ENCODE measurements at regions not wholly inside any gene's neighbourhood (a gene's known extent, or its start where the extent isn't known, plus 50 kb on each side); places are given as distances from the start of the nearest gene placed in this dataset.

DNA sequence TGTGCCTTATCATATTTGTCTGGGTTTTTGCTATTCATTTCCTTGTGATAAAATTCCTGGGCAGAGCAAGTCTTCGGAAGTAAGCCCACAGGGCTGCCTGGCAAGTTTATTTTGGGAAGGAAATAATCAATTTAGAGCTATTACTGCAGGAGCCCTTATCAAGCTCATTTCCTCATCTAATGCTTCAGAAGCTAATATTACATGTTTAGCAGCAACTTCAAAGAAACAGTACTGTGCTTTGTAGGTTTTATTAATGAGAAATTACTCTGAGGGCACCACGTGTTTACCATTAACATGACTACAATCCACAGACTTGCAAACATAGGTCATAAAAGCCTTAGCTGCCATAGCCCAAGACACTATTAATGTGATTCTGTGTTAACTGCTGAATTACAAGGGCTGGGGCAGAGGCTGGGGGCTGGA, 540.0 kb downstream of the SPRY1 start (continued):
- TF ChIP-seq MXI1 (IDR thresholded peaks at IDR 0.05; ENCODE audit: low read depth, low read length) = no peak; the same call in 1 of the 2 replicates
- TF ChIP-seq, protein P1, sequence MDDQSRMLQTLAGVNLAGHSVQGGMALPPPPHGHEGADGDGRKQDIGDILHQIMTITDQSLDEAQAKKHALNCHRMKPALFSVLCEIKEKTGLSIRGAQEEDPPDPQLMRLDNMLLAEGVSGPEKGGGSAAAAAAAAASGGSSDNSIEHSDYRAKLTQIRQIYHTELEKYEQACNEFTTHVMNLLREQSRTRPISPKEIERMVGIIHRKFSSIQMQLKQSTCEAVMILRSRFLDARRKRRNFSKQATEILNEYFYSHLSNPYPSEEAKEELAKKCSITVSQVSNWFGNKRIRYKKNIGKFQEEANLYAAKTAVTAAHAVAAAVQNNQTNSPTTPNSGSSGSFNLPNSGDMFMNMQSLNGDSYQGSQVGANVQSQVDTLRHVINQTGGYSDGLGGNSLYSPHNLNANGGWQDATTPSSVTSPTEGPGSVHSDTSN (IDR thresholded peaks at IDR 0.05) = no peak
- no peak for TF ChIP-seq FOSL2 (IDR thresholded peaks at IDR 0.05; ENCODE audit: borderline replicate concordance, low read depth)
- peak; percentile 87 for TF ChIP-seq RCOR1 (IDR thresholded peaks at IDR 0.05; ENCODE audit: low read length)

DNA sequence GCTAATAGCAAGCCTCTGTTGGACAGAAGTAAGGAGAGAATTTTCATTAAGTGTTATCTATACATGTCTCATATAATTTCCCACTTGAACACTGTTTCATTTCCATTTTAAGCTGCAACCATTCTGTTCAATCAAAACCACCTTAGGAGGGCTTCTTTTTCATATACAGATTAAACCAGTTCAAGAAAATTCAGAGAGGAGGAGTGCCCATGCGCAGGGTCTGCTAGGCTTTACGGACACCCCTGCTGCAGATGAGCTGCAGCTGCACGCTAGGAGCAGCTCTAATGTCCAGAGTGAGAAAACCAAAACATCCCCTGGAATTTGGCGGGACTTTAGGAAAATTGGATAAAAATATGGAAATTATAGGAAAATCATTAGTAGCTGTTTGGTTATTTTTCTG, 541.0 kb downstream of the SPRY1 start:
- Histone ChIP-seq H3K79me2 (ENCODE audit: insufficient read depth) (no peaks in the 10 kb centered on the region), H3K9ac (no peak overlapping the region), H3F3A (replicated peaks; ENCODE audit: insufficient read depth) (peaks cover 7% of the 10 kb centered on the region), H3K27ac (ENCODE audit: low read depth in 2 of 2, low read length in 1 of 2) (peak overlapping the region in 1 of 2 experiments; percentile 72; a peak in 2 of 4 replicates), H3K9me3 (no peaks in the 10 kb centered on the region), H3K9me2 (peaks cover 4% of the 10 kb centered on the region; the same call in 1 of the 2 replicates), H3K4me3 (ENCODE audit: low read depth in 2 of 2, low read length in 1 of 2) (no peak overlapping the region; a peak in 1 of 4 replicates), H4K20me1 (ENCODE audit: insufficient read depth) (no peaks in the 10 kb centered on the region), H2AFZ (ENCODE audit: low read depth) (peak overlapping the region; percentile 13; the same call in 1 of the 2 replicates), H3K4me1 (ENCODE audit: control insufficient read depth in 1 of 2, insufficient read depth in 2 of 2, low read depth in 1 of 2, low read length in 1 of 2) (peaks cover 0 to 13% of the 10 kb centered on the region in 2 experiments; a peak in 3 of 4 replicates), H3K36me3 (replicated peaks in 1 of 2; ENCODE audit: control insufficient read depth in 1 of 2, insufficient read depth in 2 of 2, low read length in 1 of 2) (no peaks in the 10 kb centered on the region), H3K27me3 (ENCODE audit: insufficient read depth) (no peaks in the 10 kb centered on the region), H3K4me2 (no peak overlapping the region)
- POLR2A ChIA-PET = no interaction called here
- TF ChIP-seq, protein P2, sequence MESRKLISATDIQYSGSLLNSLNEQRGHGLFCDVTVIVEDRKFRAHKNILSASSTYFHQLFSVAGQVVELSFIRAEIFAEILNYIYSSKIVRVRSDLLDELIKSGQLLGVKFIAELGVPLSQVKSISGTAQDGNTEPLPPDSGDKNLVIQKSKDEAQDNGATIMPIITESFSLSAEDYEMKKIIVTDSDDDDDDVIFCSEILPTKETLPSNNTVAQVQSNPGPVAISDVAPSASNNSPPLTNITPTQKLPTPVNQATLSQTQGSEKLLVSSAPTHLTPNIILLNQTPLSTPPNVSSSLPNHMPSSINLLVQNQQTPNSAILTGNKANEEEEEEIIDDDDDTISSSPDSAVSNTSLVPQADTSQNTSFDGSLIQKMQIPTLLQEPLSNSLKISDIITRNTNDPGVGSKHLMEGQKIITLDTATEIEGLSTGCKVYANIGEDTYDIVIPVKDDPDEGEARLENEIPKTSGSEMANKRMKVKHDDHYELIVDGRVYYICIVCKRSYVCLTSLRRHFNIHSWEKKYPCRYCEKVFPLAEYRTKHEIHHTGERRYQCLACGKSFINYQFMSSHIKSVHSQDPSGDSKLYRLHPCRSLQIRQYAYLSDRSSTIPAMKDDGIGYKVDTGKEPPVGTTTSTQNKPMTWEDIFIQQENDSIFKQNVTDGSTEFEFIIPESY (IDR thresholded peaks at IDR 0.05; ENCODE audit: borderline replicate concordance, low read depth) = no peak
- no peak for TF ChIP-seq TAF1 (IDR thresholded peaks at IDR 0.05; ENCODE audit: borderline replicate concordance, low read depth, low read length)
- no peak for TF ChIP-seq FOXM1 (IDR thresholded peaks at IDR 0.05; ENCODE audit: low read depth)
- TF ChIP-seq EP300 (IDR thresholded peaks at IDR 0.05; ENCODE audit: borderline replicate concordance in 1 of 2, low read depth in 1 of 2, low read length in 1 of 2) = no peak
- no peak for TF ChIP-seq NFIC (IDR thresholded peaks at IDR 0.05; ENCODE audit: borderline replicate concordance)
- peak; percentile 22; the same call in 1 of the 2 replicates for TF ChIP-seq NRF1 (IDR thresholded peaks at IDR 0.05; ENCODE audit: low read depth, low read length)
- 87% methylated on average over 4 of the region's 4 CpGs for WGBS (ENCODE audit: low lambda C conversion rate)
- CTCF ChIA-PET = interaction anchor here (1.0 kb wide), 1 partner anchor 81 kb away, joined by 4 read pairs; no protein-coding TSS in a partner anchor
- DNase-seq = peak; percentile 24

DNA sequence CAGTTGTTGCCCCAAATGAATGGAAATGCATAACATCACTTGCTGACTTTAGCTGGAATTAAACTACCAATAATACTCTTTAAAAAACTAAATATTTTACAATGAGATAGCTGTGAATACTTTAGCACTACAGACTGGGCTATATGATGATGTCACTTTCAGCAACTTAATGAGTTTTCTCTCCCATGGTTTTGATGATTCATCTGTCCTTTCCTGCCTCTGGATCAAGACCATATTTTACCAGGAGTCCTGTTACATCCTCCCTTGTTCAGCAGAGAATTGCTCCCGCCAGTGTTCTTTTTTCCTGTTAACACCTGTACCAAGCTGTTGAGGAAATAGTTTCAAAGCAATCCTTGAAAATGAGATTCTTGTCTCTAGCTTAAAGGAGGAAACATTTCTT, 543.0 kb downstream of the SPRY1 start:
- DNase-seq = no peak
- H4K20me1 ChIP-seq (ENCODE audit: insufficient read depth) = no peaks in the 10 kb centered on the region
- no peak for TF ChIP-seq EZH2phosphoT487 (IDR thresholded peaks at IDR 0.05; ENCODE audit: borderline replicate concordance, low read depth)
- no peak for TF ChIP-seq GATA2 (CRISPR knock-in tag; IDR thresholded peaks at IDR 0.05)
- TF ChIP-seq, protein P3, sequence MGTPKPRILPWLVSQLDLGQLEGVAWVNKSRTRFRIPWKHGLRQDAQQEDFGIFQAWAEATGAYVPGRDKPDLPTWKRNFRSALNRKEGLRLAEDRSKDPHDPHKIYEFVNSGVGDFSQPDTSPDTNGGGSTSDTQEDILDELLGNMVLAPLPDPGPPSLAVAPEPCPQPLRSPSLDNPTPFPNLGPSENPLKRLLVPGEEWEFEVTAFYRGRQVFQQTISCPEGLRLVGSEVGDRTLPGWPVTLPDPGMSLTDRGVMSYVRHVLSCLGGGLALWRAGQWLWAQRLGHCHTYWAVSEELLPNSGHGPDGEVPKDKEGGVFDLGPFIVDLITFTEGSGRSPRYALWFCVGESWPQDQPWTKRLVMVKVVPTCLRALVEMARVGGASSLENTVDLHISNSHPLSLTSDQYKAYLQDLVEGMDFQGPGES (IDR thresholded peaks at IDR 0.05; ENCODE audit: low read depth, low read length) = no peak
- no peak for TF ChIP-seq RAD21 (IDR thresholded peaks at IDR 0.05; ENCODE audit: low read length)
- TF ChIP-seq FOXM1 (IDR thresholded peaks at IDR 0.05; ENCODE audit: low read depth) = no peak
- TF ChIP-seq EP300 (IDR thresholded peaks at IDR 0.05; ENCODE audit: borderline replicate concordance in 1 of 2, low read depth in 1 of 2, low read length in 1 of 2) = no peak
- peak; percentile 64 for TF ChIP-seq JUND (IDR thresholded peaks at IDR 0.05)
- TF ChIP-seq FOSL2 (IDR thresholded peaks at IDR 0.05; ENCODE audit: borderline replicate concordance, low read depth) = peak; percentile 59; the same call in 1 of the 2 replicates
- TF ChIP-seq FOXJ3 (CRISPR knock-in tag; IDR thresholded peaks at IDR 0.05) = no peak
- TF ChIP-seq, protein P1 (IDR thresholded peaks at IDR 0.05) = peak; percentile 23; the same call in 1 of the 2 replicates
- no peak for TF ChIP-seq NRF1 (IDR thresholded peaks at IDR 0.05; ENCODE audit: low read depth, low read length)
- TF ChIP-seq POLR2AphosphoS5 (IDR thresholded peaks at IDR 0.05; ENCODE audit: low read depth, low read length) = no peak
- TF ChIP-seq TCF12 (IDR thresholded peaks at IDR 0.05) = peak; percentile 46
- no peak for TF ChIP-seq NFIC (IDR thresholded peaks at IDR 0.05; ENCODE audit: borderline replicate concordance)
- H3K4me2 ChIP-seq = no peak overlapping the region
- H3F3A ChIP-seq (replicated peaks; ENCODE audit: insufficient read depth) = peaks cover 7% of the 10 kb centered on the region
- H2AFZ ChIP-seq (ENCODE audit: low read depth) = no peak overlapping the region; the same call in 1 of the 2 replicates
- peaks cover 4% of the 10 kb centered on the region; the same call in 1 of the 2 replicates for H3K9me2 ChIP-seq
- H3K4me1 ChIP-seq (ENCODE audit: control insufficient read depth in 1 of 2, insufficient read depth in 2 of 2, low read depth in 1 of 2, low read length in 1 of 2) = peaks cover 6 to 13% of the 10 kb centered on the region in 2 experiments; a peak in 3 of 4 replicates
- H3K79me2 ChIP-seq (ENCODE audit: insufficient read depth) = no peaks in the 10 kb centered on the region
- ChIA-PET CTCF (no interaction called here), POLR2A (no interaction called here)
- 60% methylated on average over 1 of the region's 1 CpG for WGBS (ENCODE audit: low lambda C conversion rate)
- H3K4me3 ChIP-seq (ENCODE audit: low read depth in 2 of 2, low read length in 1 of 2) = no peak overlapping the region
- H3K9ac ChIP-seq = no peak overlapping the region
- H3K36me3 ChIP-seq (replicated peaks in 1 of 2; ENCODE audit: control insufficient read depth in 1 of 2, insufficient read depth in 2 of 2, low read length in 1 of 2) = no peaks in the 10 kb centered on the region
- no peaks in the 10 kb centered on the region for H3K27me3 ChIP-seq (ENCODE audit: insufficient read depth)
- peak overlapping the region in 1 of 2 experiments; percentile 27; a peak in 2 of 4 replicates for H3K27ac ChIP-seq (ENCODE audit: low read depth in 2 of 2, low read length in 1 of 2)
- no peaks in the 10 kb centered on the region for H3K9me3 ChIP-seq

Measured in SK-N-SH (cell line).